Panc1 (cell line): ENCODE measurements at regions not wholly inside any gene's neighbourhood (a gene's known extent, or its start where the extent isn't known, plus 50 kb on each side); places are given as distances from the start of the nearest gene placed in this dataset.

Experiments
- CTCF ChIP-seq: fragments of 450-650 bp; IDR thresholded peaks from 2 replicates; pipeline ENCODE4 v1.5.1; 2017; ENCODE audit warnings: mild to moderate bottlenecking
- POLR2AphosphoS5 ChIP-seq: IDR thresholded peaks from 2 replicates; pipeline ENCODE4 v1.6.1; 2012; ENCODE audit warnings: mild to moderate bottlenecking, low read depth, low read length, moderate library complexity
- SIN3A ChIP-seq: IDR thresholded peaks from 2 replicates; pipeline ENCODE4 v1.6.1; 2012; ENCODE audit warnings: low read depth, mild to moderate bottlenecking, low read length, moderate library complexity, borderline replicate concordance; ENCODE audit not compliant: insufficient read depth

- TF ChIP-seq CTCF (no peak), SIN3A (no peak), POLR2AphosphoS5 (no peak)
Measured at GRCh38 chr15:66919421-66919820, 146.0 kb upstream of the SMAD3 start.
